ENCODE measurements at regions not wholly inside any gene's neighbourhood (a gene's known extent, or its start where the extent isn't known, plus 50 kb on each side); places are given as distances from the start of the nearest gene placed in this dataset.

GRCh38 chr20:52829111-52829510 is 143.0 kb upstream of the TSHZ2 start:
- ChIA-PET CTCF (no interaction called here), POLR2A (no interaction called here)
- TF ChIP-seq CTCF (IDR thresholded peaks at IDR 0.05; ENCODE audit: insufficient read depth, low read length, missing control alignments): no peak
- no peak for DNase-seq (ENCODE audit: low read depth, low spot score)
- no peak overlapping the region for H3K4me3 ChIP-seq (ENCODE audit: low read depth, low read length)

- CTCF ChIA-PET: no interaction called here
- no peak for TF ChIP-seq CTCF (IDR thresholded peaks at IDR 0.05; ENCODE audit: insufficient read depth, low read length, missing control alignments)
- no peak for DNase-seq (ENCODE audit: low read depth, low spot score)
- POLR2A ChIA-PET: no interaction called here
- no peak overlapping the region for H3K4me3 ChIP-seq (ENCODE audit: low read depth, low read length)
Observed at GRCh38 chr20:52828199-52828598, 144.0 kb upstream of the TSHZ2 start.

GRCh38 chr20:52826722-52827121 is 145.4 kb upstream of the TSHZ2 start:
- ChIA-PET POLR2A (no interaction called here), CTCF (no interaction called here)
- TF ChIP-seq CTCF (IDR thresholded peaks at IDR 0.05; ENCODE audit: insufficient read depth, low read length, missing control alignments): no peak
- no peak overlapping the region for H3K4me3 ChIP-seq (ENCODE audit: low read depth, low read length)
- no peak for DNase-seq (ENCODE audit: low read depth, low spot score)

GRCh38 chr20:52826321-52826720 is 145.8 kb upstream of the TSHZ2 start:
- no peak overlapping the region for H3K4me3 ChIP-seq (ENCODE audit: low read depth, low read length)
- ChIA-PET POLR2A (no interaction called here), CTCF (no interaction called here)
- no peak for DNase-seq (ENCODE audit: low read depth, low spot score)
- TF ChIP-seq CTCF (IDR thresholded peaks at IDR 0.05; ENCODE audit: insufficient read depth, low read length, missing control alignments): no peak

- no peak for DNase-seq (ENCODE audit: low read depth, low spot score)
- TF ChIP-seq CTCF (IDR thresholded peaks at IDR 0.05; ENCODE audit: insufficient read depth, low read length, missing control alignments): no peak
- POLR2A ChIA-PET: no interaction called here
- CTCF ChIA-PET: no interaction called here
- no peak overlapping the region for H3K4me3 ChIP-seq (ENCODE audit: low read depth, low read length)
Observed at GRCh38 chr20:52824494-52825216, 147.5 kb upstream of the TSHZ2 start.

GRCh38 chr20:52823303-52823702 is 148.9 kb upstream of the TSHZ2 start:
- ChIA-PET POLR2A (no interaction called here), CTCF (no interaction called here)
- no peak for TF ChIP-seq CTCF (IDR thresholded peaks at IDR 0.05; ENCODE audit: insufficient read depth, low read length, missing control alignments)
- no peak overlapping the region for H3K4me3 ChIP-seq (ENCODE audit: low read depth, low read length)
- no peak for DNase-seq (ENCODE audit: low read depth, low spot score)
